Liver (tissue), 8 donors: ENCODE measurements at regions not wholly inside any gene's neighbourhood (a gene's known extent, or its start where the extent isn't known, plus 50 kb on each side); places are given as distances from the start of the nearest gene placed in this dataset.

Experiments
- DNase-seq: peaks from one replicate; pipeline ENCODE4 v3.0.0-alpha.2; 2017; ENCODE audit warnings: low spot score
- H3K27ac ChIP-seq, 2 donors: one replicate each; pipeline ENCODE4 v1.7.0; 2013; ENCODE audit warnings: inconsistent platforms in 2 of 2, low read length in 2 of 2, control low read depth in 1 of 2, low read depth in 1 of 2, mild to moderate bottlenecking in 1 of 2
- H3K27me3 ChIP-seq, 4 donors: one replicate each; pipeline versions ENCODE4 v1.6.1 to v1.7.0; 2013; ENCODE audit warnings: low read length in 3 of 4, inconsistent platforms in 1 of 4, mild to moderate bottlenecking in 1 of 4, moderate library complexity in 1 of 4; ENCODE audit not compliant: control insufficient read depth in 4 of 4, insufficient read depth in 4 of 4
- H3K36me3 ChIP-seq, 4 donors: one replicate each; pipeline versions ENCODE4 v1.6.1 to v1.7.0; 2013; ENCODE audit warnings: low read length in 3 of 4, mild to moderate bottlenecking in 3 of 4, low read depth in 1 of 4, moderate library complexity in 1 of 4; ENCODE audit not compliant: control insufficient read depth in 4 of 4, insufficient read depth in 3 of 4
- H3K4me1 ChIP-seq, 4 donors: one replicate each; pipeline versions ENCODE4 v1.6.1 to v1.7.0; 2013; ENCODE audit warnings: low read length in 3 of 4, mild to moderate bottlenecking in 3 of 4, moderate library complexity in 1 of 4; ENCODE audit not compliant: control insufficient read depth in 4 of 4, insufficient read depth in 4 of 4
- H3K4me3 ChIP-seq, 3 donors: one replicate each; pipeline versions ENCODE4 v1.6.1 to v1.7.0; 2013; ENCODE audit warnings: low read length in 3 of 3, control low read depth in 1 of 3, low read depth in 1 of 3, mild to moderate bottlenecking in 1 of 3
- H3K9ac ChIP-seq, 2 donors: one replicate each; pipeline ENCODE4 v1.7.0; 2013; ENCODE audit warnings: low read length in 2 of 2, mild to moderate bottlenecking in 2 of 2, moderate library complexity in 2 of 2, control low read depth in 1 of 2, low read depth in 1 of 2
- H3K9me3 ChIP-seq, 4 donors: one replicate each; pipeline versions ENCODE4 v1.6.1 to v1.7.0; 2013; ENCODE audit warnings: low read length in 3 of 4; ENCODE audit not compliant: control insufficient read depth in 4 of 4
- CTCF ChIP-seq: fragments of 150-350 bp; IDR thresholded peaks from 2 replicates; pipeline ENCODE4 v1.5.1; 2017; ENCODE audit warnings: improper control_type of control experiment, low read depth, low read length; ENCODE audit not compliant: missing input control
- FOXA1 ChIP-seq: IDR thresholded peaks from 2 replicates; pipeline ENCODE4 v1.6.1; 2016; ENCODE audit warnings: antibody characterized with exemption
- FOXA2 ChIP-seq: IDR thresholded peaks from 2 replicates; pipeline ENCODE4 v1.6.1; 2016; ENCODE audit warnings: antibody characterized with exemption
- GABPA ChIP-seq, 2 donors: IDR thresholded peaks in 1 of 2; conservative IDR thresholded peaks in 1 of 2; 2 replicates each; pipeline ENCODE4 v1.6.1; 2016; ENCODE audit warnings: antibody characterized with exemption in 2 of 2, mild to moderate bottlenecking in 1 of 2, moderate library complexity in 1 of 2
- HNF4A ChIP-seq, 2 donors: conservative IDR thresholded peaks; 2 replicates each; pipeline ENCODE4 v1.6.1; 2016; ENCODE audit warnings: antibody characterized with exemption in 2 of 2, mild to moderate bottlenecking in 2 of 2
- HNF4G ChIP-seq: IDR thresholded peaks from 2 replicates; pipeline ENCODE4 v1.6.1; 2016; ENCODE audit warnings: antibody characterized with exemption
- NR2F2 ChIP-seq: IDR thresholded peaks from 2 replicates; pipeline ENCODE4 v1.6.1; 2016; ENCODE audit warnings: antibody characterized with exemption
- RAD21 ChIP-seq, 2 donors: IDR thresholded peaks; 2 replicates each; pipeline ENCODE4 v1.6.1; 2016; ENCODE audit warnings: antibody characterized with exemption in 2 of 2, mild to moderate bottlenecking in 2 of 2
- RXRA ChIP-seq, 2 donors: IDR thresholded peaks; 2 replicates each; pipeline ENCODE4 v1.6.1; 2017 to 2018; ENCODE audit warnings: antibody characterized with exemption in 2 of 2, mild to moderate bottlenecking in 1 of 2
- SP1 ChIP-seq: IDR thresholded peaks from 2 replicates; pipeline ENCODE4 v1.6.1; 2018; ENCODE audit warnings: antibody characterized with exemption, mild to moderate bottlenecking
- TAF1 ChIP-seq: conservative IDR thresholded peaks from 2 replicates; pipeline ENCODE4 v1.6.1; 2016; ENCODE audit warnings: antibody characterized with exemption, mild to moderate bottlenecking
- YY1 ChIP-seq: IDR thresholded peaks from 2 replicates; pipeline ENCODE4 v1.6.1; 2016; ENCODE audit warnings: antibody characterized with exemption, mild to moderate bottlenecking
- whole genome bisulfite sequencing: extraction: QIAGEN DNeasy Blood & Tissue Kit; methylation state at CpG from one replicate; pipeline ENCODE4 v1.1.7; 2013; 5-methylcytosine and 5-hydroxymethylcytosine counted together
- TF ChIP-seq, protein P1 (sequence below): IDR thresholded peaks from 2 replicates; pipeline ENCODE4 v1.6.1; 2016; ENCODE audit warnings: antibody characterized with exemption
- TF ChIP-seq, protein P2 (sequence below): IDR thresholded peaks from 2 replicates; pipeline ENCODE4 v1.6.1; 2016; ENCODE audit warnings: antibody characterized with exemption, mild to moderate bottlenecking
- TF ChIP-seq, protein P3 (sequence below): IDR thresholded peaks from 2 replicates; pipeline ENCODE4 v1.6.1; 2016; ENCODE audit warnings: antibody characterized with exemption
- donor health status: healthy.
- donor health status: healthy.
- donor health status: healthy.
- donor health status: healthy.
- donor health status: healthy.

- H3K27ac ChIP-seq = no peak overlapping the region
- DNase-seq = no peak
- no peak overlapping the region for H3K4me3 ChIP-seq
- TF ChIP-seq RAD21 (IDR thresholded peaks at IDR 0.05) (no peak), SP1 (no peak), TAF1 (no peak), YY1 (no peak), HNF4A (conservative IDR thresholded peaks at IDR 0.05) (no peak)
- TF ChIP-seq, protein P1, sequence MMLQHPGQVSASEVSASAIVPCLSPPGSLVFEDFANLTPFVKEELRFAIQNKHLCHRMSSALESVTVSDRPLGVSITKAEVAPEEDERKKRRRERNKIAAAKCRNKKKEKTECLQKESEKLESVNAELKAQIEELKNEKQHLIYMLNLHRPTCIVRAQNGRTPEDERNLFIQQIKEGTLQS = no peak
- TF ChIP-seq, protein P2, sequence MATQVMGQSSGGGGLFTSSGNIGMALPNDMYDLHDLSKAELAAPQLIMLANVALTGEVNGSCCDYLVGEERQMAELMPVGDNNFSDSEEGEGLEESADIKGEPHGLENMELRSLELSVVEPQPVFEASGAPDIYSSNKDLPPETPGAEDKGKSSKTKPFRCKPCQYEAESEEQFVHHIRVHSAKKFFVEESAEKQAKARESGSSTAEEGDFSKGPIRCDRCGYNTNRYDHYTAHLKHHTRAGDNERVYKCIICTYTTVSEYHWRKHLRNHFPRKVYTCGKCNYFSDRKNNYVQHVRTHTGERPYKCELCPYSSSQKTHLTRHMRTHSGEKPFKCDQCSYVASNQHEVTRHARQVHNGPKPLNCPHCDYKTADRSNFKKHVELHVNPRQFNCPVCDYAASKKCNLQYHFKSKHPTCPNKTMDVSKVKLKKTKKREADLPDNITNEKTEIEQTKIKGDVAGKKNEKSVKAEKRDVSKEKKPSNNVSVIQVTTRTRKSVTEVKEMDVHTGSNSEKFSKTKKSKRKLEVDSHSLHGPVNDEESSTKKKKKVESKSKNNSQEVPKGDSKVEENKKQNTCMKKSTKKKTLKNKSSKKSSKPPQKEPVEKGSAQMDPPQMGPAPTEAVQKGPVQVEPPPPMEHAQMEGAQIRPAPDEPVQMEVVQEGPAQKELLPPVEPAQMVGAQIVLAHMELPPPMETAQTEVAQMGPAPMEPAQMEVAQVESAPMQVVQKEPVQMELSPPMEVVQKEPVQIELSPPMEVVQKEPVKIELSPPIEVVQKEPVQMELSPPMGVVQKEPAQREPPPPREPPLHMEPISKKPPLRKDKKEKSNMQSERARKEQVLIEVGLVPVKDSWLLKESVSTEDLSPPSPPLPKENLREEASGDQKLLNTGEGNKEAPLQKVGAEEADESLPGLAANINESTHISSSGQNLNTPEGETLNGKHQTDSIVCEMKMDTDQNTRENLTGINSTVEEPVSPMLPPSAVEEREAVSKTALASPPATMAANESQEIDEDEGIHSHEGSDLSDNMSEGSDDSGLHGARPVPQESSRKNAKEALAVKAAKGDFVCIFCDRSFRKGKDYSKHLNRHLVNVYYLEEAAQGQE = no peak
- TF ChIP-seq, protein P3, sequence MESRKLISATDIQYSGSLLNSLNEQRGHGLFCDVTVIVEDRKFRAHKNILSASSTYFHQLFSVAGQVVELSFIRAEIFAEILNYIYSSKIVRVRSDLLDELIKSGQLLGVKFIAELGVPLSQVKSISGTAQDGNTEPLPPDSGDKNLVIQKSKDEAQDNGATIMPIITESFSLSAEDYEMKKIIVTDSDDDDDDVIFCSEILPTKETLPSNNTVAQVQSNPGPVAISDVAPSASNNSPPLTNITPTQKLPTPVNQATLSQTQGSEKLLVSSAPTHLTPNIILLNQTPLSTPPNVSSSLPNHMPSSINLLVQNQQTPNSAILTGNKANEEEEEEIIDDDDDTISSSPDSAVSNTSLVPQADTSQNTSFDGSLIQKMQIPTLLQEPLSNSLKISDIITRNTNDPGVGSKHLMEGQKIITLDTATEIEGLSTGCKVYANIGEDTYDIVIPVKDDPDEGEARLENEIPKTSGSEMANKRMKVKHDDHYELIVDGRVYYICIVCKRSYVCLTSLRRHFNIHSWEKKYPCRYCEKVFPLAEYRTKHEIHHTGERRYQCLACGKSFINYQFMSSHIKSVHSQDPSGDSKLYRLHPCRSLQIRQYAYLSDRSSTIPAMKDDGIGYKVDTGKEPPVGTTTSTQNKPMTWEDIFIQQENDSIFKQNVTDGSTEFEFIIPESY = no peak
- no peak overlapping the region for H3K9ac ChIP-seq
- H3K36me3 ChIP-seq = no peaks in the 10 kb centered on the region
- no peaks in the 10 kb centered on the region for H3K27me3 ChIP-seq
- peaks cover 0 to 7% (median 3%) of the 10 kb centered on the region in 4 donors for H3K4me1 ChIP-seq
- no peaks in the 10 kb centered on the region for H3K9me3 ChIP-seq
- WGBS = 76% methylated on average over 1 of the region's 1 CpG
These were observed 287.5 kb downstream of the KCNC2 start for GRCh38 chr12:74922117-74922516.

DNA sequence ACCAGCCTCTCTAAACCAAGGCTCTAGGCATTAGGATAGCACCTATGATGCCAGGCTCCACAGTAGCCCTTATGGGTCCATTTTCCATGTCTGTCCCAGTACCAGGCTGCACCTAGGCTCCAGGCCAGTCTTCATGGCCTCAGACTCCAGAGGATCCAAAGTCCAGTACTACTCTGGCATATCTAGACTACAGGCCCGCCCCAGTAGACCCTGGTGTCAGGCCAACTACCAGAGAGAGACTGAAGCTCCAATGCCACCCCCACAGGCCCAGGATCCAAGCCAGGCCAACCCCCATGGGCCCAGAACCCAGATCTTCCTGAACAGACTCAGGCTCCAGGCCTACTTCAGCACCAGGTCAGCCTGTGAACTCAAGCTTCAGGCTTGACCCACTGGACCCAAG is 287.0 kb downstream of the KCNC2 start:
- peak overlapping the region in 1 of 3 donors; percentile 32 for H3K4me3 ChIP-seq
- no peak for DNase-seq
- no peaks in the 10 kb centered on the region for H3K9me3 ChIP-seq
- TF ChIP-seq HNF4A (conservative IDR thresholded peaks at IDR 0.05) (peak in 1 of 2 donors; percentile 90), HNF4G (peak; percentile 47), YY1 (no peak), FOXA1 (no peak), SP1 (peak; percentile 51), GABPA (IDR thresholded peaks at IDR 0.05 in 1 of 2, conservative IDR thresholded peaks at IDR 0.05 in 1 of 2) (no peak), RXRA (IDR thresholded peaks at IDR 0.05) (peak in 1 of 2 donors; percentile 12)
- H3K27me3 ChIP-seq = no peaks in the 10 kb centered on the region
- H3K9ac ChIP-seq = no peak overlapping the region
- H3K27ac ChIP-seq = no peak overlapping the region
- H3K36me3 ChIP-seq = no peaks in the 10 kb centered on the region
- WGBS = 30% methylated on average over 1 of the region's 1 CpG
- H3K4me1 ChIP-seq = peaks cover 0 to 7% (median 3%) of the 10 kb centered on the region in 4 donors

DNA sequence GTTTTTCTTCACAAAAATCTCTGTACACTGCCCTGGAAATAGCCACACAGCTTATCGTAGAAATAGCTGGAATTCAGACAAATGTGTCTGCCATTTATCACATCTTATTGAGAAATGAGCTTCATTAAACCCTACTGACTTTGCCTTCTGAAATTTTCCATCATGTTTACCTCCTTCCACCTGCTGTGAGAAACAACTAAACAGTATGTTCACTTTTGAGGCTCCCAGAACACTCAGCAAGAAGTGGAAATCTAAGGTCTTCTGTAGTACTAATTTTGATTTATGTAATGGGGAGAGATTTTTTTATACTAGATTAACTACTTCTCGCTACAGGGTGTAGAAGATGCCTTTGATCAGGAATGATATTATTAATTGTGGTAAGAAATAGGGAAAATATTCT is 268.0 kb downstream of the KCNC2 start:
- no peak overlapping the region for H3K9ac ChIP-seq
- H3K4me1 ChIP-seq = no peaks in the 10 kb centered on the region
- TF ChIP-seq SP1 (no peak), FOXA1 (no peak), FOXA2 (no peak), RAD21 (IDR thresholded peaks at IDR 0.05) (no peak), HNF4A (conservative IDR thresholded peaks at IDR 0.05) (no peak), CTCF (no peak), HNF4G (no peak), NR2F2 (no peak), GABPA (IDR thresholded peaks at IDR 0.05 in 1 of 2, conservative IDR thresholded peaks at IDR 0.05 in 1 of 2) (no peak), YY1 (no peak), TAF1 (no peak), RXRA (IDR thresholded peaks at IDR 0.05) (no peak)
- TF ChIP-seq, protein P2 = no peak
- TF ChIP-seq, protein P1 = no peak

More for the DNA sequence above, 268.0 kb downstream of the KCNC2 start:
- WGBS = 94% methylated on average over 2 of the region's 2 CpGs
- Histone ChIP-seq H3K27me3 (no peaks in the 10 kb centered on the region), H3K36me3 (no peaks in the 10 kb centered on the region), H3K4me3 (no peak overlapping the region), H3K27ac (no peak overlapping the region), H3K9me3 (no peaks in the 10 kb centered on the region)
- no peak for DNase-seq
